Fibroblast of skin of scalp (primary cell): ENCODE measurements at regions not wholly inside any gene's neighbourhood (a gene's known extent, or its start where the extent isn't known, plus 50 kb on each side); places are given as distances from the start of the nearest gene placed in this dataset.
"Not testable (repeated sequence)": the region's sequence is repeated elsewhere in the genome, so short reads cannot be mapped to it uniquely, and the experiment has no call there.

ENCODE experiments used
- DNase-seq: peaks from one replicate; pipeline ENCODE4 v3.0.0-alpha.2; 2013

DNA sequence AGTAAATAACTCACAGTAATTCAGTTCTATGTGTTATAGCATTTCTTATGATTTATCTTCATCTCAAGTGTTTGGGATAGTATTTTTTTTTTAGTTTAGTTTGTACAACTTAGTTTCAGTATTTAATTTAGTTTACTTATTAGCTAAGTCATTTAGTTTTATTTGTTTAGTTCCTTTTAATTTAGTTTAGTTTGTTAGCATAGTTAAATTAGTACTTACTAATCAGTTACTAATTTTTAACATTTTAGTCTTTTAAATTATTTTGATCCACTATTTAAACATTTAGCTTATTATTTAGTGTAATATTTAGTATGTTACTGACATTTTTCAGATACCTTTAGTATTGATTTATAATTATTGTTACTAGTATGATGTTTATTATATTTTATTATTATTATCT, 85.2 kb upstream of the SIPA1L2 start:
- DNase-seq = no peak

DNA sequence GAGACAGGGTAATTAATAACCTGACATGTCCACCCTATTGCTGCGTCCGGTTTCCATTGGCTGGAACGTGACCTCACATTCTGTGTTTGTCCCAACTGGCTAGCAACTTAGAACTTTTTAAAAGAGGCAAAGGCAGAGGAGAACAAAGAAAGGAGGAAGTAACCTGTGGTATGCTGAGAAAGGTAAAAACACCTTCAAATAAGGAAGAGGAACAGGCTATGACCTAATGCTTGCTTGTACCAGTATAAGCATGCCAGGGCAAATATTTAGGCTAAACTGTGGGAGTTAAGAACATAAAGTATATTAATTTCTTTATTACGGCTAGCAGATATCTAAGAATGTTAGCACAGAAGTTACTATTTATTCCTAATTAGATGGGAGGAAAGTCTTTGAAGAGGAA, 87.3 kb upstream of the MAP10 start:
- DNase-seq = not testable (repeated sequence)

DNA sequence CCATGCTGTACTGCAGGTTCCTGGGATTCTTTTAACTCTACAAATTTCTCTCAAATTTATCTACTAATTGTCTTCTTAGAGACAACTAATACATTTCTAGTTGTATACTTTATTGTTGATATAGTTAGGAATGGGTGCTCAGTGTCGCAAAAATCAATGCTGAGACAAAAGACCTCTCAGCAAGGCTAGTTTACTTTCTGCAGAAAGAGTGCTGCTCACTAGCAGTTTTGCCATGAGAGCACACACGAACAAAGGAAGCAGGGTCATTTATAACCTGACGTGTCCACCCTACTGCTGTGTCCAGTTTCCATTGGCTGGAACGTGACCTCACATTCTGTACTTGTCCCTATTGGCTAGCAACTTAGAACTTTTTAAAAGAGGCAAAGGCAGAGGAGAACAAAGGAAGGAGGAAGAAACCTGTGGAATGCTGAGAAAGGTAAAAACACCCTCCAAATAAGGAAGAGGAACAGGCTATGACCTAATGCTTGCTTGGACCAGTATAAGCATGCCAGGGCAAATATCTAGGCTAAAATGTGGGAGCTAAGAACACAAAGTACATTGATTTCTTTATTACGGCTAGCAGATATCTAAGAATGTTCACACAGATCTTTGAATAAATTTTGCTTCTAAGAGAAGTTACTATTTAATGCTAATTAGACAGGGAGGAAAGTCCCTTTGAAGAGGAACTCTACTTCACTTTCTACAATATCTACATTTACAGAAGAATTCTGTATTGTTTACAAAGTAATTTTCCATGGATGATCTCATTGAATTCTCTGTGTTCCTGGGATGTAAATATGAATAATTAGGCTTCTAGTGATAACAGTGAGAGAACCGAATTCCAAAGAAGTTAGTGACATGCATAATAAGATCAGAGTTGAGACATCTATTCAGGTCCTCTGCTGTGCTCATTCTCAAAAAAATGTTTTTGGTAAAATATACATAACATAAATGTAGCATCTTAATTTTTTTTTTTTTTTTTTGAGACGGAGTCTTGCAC, 86.0 kb upstream of the MAP10 start:
- no peak for DNase-seq

DNA sequence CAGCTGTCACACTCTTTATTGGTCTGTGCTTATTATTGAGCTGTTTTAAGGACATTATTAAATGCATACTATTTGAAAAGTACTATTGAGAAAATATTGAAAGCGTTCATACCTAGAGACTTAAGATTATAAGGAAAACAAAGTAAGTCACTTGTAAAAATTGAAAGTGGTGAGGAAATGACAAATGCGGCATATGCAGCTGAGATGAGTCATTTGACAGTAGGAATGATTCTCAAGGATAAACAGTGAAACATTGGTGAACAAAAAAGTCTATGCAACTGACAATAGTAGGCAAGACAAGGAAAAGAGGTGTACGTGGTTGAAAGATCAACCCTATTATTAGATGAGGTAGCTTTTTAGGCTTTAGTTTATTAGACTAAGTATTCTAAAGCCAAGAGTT, 82.6 kb upstream of the MAP10 start:
- no peak for DNase-seq

DNA sequence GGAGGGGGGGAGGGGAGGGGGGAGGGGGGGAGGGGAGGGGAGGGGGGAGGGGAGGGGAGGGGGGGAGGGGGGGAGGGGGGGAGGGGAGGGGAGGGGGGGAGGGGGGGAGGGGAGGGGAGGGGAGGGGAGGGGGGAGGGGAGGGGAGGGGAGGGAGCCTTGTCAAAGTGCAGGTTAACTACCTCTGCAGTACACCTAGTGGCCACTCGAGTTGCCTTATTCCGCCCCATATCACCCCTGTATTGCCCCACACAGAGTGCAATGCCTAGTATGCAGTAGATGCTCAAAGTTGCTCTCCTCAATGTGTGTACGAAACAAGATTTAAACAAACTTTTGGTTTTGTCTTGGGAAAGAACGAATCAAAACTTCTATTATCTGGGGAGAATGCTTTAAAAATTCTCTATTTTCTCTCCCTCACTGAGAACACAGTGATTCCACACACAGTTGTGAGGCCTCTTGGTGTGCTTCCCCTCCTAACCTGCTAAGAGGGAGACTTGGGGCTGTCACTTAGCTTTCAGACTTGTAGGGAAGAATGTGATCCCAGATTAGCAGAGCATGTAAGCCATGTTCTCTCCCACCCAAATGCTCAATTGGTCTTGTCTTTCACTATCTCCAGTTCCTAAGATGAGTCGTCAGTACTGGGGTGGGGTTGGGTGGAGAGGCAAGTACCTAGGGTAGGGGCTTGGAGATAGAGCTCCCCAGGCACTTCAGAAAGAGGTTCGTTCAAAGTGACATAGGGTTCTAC, 79.7 kb upstream of the MAP10 start:
- no peak for DNase-seq

DNA sequence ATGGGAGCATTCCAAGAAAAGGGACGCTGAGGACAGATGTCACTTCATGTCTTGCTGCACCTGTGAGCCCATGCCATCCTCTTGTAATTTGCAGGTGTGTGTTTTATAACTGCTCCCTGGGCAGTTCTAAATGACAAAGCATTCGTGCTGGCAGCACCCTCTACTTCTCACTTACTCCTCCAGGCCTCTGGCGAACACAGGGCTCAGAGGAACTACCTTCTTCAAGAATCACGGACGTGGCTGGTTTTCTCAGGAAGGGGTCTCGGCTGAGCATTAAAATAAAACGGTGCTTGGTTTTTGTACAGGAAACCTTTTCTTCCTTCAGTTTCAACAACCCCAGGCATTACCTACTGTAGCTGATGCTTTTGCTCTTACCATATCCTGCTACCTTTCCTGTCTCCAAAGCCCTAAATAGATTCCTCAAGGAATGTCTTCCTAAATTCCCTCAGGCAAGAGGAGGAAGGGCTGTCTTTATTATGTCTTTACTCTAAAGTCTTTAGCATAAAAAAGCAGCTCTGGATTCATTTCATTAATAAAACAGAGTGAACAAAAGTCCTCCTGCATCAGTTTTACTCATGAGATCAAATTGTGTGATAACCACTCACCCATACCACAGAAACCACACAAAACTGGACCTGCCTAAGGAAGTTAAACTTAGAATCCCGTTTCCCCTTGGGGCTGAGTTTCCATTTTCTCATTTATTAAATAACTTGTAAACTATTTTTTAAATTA, 79.0 kb upstream of the MAP10 start:
- peak; percentile 33 for DNase-seq

DNA sequence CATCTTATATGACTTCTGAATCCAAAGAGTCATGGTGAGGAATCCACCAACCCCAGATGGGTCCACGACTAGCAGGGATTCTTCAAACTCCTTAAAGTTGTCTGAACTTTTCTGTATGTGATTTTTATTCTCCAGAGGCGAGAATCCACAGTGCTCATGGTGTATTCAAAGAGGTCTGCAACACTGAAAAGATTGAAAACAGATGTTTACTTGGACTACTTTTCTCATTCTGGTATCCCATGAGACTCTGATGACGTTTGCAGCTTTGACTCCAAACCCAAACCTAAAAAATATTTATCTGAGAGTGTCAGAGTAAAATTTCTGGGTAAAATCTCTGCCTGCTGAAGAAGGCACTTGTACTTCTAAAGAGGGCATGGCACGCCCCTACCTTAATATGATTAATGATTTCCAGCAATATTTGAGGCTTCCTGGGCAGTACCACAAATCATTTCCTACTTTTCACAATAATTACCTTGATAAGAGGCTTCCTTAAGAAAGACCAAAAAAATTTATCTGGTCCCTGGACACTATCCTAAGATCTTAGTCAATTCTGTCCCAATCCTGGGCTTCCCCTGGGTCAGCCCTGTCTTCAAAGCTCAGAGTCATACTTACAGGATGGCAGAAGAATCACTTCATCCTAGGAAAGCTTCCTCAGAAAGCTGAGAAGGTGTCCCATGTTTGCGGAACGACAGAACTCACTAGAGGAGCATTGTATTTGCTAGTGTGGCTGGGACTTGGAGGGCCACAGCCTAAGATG, 76.5 kb upstream of the MAP10 start:
- DNase-seq = peak; percentile 76

DNA sequence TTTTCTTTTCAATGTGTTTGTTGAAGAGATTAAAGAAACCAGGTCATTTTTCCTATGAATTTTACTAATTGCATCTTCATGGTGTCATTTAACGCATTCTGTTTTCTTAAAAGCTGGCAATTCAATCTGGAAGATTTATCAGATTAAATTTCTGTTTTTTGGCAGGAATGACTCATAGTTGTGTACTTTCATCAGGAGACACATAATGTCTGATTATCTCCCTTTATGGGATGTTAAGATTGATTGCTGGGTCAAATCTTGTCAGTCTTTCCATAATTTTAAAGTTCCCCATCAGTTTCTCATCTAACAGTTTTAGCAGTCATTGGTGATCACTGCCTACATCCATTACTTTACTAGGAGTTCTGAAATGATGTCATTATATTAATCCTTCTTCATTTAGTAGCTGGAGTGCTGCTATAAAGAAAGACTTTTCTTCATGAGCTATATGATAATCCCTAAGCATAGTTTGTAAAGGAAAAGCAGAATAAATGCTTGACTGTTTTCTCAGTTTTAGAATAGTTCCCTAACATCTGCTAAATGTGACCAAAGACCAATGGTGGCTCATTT, 72.8 kb upstream of the MAP10 start:
- no peak for DNase-seq

DNA sequence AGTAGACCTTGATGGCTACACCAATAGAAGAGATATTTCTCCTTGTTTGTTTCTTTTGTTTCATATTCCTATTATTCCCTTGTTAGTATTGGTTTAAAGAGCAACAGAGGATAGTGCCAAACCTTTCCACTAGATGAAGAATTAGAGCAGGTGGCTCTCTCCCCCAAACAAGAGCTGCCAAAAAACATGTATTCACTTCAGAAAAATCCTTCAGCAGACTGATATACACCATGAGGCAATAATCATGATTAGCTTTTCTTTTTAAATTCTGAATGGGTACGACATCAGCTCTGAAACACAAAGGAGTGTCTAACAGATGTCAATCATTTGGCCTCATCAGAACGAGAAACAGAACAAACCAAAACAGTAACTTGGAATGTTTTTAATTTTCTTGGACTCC, 67.3 kb upstream of the MAP10 start:
- DNase-seq = no peak

DNA sequence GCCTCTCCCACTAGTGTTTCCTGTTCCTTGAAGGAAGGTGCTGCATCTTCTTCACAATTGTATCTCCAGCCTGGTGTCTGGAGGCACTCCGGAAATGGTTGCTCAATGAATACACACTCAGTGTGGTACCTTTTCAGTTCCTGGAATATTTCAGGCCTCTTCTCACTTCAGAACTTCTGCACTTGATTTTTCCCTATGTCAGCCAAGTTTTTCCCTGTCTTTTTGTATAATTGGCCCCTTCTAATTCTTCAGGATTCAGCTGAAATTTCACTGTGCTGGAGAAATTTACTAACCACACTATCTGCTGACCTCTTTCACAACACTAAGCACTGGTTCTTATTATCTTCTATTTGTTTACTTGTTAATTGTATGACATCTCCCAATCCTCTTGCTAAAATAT, 61.2 kb upstream of the MAP10 start:
- no peak for DNase-seq

DNA sequence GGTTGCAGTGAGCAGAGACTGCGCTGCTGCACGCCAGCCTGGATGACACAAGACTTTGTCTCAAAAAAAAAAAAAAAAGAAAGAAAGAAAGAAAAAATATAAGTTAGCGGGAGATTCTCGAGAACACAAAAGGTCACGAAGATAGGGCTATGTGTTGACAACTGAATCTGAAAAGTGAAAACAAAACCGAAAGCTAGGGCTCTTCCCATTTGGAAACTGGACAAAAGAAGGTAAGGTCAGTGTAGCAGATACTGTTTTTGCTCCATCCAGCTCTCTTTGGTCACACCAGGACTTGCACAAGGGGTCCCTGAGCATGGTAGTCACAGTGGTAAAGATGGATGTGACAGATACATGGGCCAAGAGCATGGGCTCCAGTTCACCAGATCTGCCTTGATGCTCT, 60.4 kb upstream of the MAP10 start:
- no peak for DNase-seq

DNA sequence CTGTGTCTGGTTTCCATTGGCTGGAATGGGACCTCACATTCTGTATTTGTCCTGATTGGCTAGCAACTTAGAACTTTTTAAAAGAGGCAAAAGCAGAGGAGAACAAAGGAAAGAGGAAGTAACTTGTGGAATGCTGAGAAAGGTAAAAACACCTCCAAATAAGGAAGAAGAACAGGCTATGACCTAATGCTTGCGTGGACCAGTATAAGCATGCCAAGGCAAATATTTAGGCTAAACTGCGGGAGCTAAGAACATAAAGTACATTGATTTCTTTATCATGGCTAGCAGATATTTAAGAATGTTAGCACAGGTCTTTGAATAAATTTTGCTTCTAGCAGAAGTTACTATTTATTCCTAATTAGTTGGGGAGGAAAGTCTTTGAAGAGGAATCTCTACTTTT, 59.5 kb upstream of the MAP10 start:
- DNase-seq = not testable (repeated sequence)

DNA sequence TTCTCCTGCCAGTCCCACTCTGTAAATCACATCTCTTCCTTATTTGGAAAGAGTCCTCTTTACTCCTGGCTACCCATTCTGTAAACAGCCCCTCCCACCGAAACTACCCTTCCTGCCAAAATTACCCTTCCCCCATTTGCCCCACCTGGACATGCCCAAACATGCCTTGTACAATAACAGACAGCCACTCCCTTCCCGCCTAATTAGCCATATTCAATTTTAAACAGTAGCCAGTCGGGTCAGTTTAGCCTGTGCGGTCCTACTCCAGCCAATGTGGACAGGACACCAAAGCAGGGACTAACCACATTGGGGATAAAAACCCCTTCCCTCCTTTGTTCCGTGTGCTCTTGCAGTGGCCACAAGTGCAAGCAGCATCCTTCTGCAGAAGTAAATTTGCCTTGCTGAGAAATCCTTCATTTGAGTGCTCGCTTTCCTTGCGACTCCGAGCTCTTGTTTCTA, 56.3 kb upstream of the MAP10 start:
- no peak for DNase-seq

DNA sequence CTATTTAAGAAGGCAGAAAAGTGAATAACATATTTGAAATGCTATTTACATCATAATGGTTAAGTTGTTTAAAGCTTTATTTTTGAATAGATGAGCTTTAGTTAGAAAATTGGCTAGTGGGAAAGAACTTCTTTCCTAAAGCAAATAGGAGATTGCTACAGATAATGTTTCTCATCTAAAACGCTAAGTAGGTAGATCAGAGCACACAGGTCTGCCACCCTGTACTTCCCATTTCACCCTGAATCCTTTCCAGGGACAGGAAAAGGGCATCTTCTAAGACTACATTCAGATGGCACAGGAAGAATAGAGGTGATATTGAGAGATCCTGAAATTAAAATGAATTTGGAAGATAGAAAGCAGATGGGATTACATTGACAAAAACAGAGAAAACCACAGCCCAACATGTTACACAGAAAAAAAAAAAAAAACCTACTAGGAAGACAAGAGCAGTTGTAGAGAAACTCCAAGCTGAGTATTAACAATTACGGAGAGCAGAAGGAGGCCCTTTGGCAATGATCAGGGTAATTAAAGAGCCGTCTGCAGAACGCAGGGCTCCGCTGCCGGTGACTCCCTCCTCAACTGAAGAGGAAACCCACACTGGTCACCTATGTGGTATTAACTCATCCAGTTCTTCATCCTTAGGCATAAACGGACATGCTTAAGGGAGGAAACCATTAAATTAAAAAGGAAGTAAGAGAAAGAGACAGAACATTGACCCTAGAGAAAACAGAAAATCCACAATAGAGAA, 53.6 kb upstream of the MAP10 start:
- DNase-seq = no peak

DNA sequence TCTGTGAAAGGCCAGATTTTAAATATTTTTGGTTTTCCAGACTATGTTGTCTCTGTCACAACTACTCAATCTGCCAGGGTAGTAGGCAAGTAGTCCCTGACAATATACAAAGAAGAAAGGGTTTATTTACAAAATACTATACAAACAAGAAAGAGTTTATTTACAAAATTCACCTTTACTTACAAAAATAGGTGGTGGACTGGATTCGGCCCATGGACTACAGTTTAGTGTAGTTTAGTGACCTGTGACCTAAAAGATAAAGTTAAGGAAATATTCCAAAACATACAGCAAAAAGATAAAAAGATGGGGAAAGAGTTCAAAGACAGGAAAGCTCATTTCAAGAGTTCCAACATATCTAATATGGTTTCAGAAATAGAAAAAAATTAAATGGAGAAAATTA, 52.9 kb upstream of the MAP10 start:
- DNase-seq = no peak

DNA sequence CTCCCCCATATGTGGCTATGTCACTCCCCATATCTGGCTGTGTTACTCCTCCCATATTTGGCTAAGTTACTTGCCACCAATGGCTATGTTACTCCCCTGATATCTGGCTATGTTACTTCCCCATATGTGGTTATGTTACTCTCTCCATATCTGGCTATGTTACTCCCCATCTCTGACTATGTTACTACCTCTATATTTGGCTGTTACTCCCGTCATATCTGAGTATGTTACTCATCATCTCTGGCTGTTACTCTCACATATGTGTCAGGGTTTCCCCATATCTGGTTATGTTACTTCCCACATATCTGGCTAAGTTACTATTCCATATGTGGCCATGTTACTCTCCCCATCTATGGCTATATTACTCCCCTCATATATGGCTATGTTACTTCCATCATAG, 50.3 kb upstream of the MAP10 start:
- DNase-seq = no peak
